GM21381 (cell line): ENCODE measurements at regions not wholly inside any gene's neighbourhood (a gene's known extent, or its start where the extent isn't known, plus 50 kb on each side); places are given as distances from the start of the nearest gene placed in this dataset.

Source experiments
- ATAC-seq: cut with Tn5 transposase; IDR thresholded peaks from one replicate; pipeline ENCODE4 v1.9.1; 2021; ENCODE audit warnings: mild to moderate bottlenecking, moderate library complexity; ENCODE audit not compliant: unreplicated experiment

DNA sequence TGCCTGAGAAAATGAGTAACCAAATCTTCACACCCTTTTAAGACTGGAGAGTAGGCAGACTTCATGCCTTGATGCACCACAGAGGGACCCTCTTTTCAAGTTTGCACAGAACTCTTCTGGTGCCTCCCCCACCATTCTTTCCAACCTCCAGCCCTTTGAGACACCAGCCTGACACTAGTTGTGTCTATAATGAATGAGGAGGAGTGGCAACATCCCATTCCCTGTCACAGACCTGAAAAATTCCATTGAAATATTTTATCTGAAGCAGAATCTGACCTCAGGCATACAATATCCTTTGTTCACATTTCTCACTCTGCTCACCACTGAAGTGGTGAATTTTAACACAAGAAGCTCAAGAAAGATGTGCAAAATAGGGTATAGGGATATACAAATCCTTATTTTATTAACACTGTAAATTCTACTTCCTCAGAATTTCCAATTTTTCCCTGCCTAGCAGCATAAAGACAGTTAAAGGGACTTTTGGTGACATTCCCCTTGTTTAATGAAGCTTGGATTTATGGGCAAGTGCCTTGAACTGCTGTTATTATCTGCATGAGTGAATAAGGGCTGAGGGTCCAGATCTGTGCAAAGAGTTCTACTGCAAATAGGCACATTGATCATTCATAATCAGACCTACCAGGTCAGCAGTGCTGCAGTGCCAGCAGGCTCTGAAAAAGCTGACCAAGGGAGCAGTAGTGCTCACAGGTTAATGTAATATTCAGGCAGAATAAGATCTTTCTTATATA is 149.9 kb upstream of the PAQR3 start:
- no peak for ATAC-seq

DNA sequence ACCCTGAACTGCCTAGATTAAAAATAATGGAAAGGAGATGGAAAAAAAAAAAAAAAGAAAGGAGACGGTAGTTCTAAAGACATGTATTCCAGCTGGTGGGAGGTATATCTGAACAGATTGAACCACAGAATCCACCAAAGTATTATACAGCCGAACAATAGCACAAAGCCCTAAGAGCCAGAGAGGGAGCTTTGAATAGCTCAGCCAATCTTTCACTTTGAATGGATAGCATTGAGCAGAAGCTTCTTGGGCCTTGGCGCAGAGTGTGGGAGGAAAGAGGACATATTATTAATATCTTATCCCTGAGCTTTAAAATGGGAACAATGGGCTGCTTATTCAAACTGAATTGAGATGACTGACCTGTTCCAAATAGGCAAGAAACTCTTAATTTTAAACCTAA is 147.8 kb upstream of the PAQR3 start:
- no peak for ATAC-seq

DNA sequence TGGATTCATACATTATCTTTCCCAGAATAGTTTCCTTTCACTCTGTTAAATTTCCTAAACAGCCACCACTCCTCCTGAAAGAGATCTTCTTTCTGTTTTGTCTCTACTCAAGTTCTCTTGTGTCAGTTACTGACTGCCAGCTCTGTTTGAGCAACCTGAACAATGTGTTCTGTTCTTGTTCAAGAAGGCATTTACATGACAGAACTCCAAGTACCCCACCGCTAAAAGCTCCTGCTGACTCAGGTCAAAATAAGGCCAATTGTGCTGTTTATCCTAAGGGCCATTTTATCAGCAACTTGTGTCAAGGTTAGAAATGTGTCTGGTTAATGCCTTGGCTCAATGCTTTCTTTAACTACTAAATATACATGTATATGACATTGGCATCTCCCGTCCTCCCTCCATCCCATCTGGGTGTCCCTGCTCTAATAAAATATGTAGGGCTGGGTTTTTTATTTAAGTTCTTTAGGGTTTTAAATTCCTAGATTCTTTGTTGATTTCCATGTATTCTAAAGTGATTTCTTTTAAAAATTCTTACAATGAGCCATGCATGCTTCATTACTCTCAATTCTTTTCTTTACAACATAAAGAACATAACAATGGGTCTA is 144.3 kb upstream of the PAQR3 start:
- ATAC-seq = no peak

DNA sequence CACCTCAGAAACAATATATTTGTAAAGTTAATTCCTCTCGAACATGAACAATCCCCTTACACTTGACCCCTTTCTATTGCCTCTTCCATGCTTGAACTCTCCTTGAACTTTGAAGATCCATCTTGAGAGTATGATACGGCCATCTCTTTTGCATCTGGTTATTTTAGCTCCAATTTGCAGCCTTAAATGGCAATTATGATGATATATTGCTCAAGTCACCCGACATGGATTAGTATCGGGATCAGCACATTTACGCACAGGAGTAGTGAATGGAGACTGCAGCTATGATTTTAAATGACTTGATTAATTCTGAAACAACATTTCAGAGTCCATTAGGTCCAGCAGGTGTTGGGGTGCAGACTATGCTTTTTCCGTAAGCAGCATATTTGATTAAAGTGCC is 143.8 kb upstream of the PAQR3 start:
- no peak for ATAC-seq

DNA sequence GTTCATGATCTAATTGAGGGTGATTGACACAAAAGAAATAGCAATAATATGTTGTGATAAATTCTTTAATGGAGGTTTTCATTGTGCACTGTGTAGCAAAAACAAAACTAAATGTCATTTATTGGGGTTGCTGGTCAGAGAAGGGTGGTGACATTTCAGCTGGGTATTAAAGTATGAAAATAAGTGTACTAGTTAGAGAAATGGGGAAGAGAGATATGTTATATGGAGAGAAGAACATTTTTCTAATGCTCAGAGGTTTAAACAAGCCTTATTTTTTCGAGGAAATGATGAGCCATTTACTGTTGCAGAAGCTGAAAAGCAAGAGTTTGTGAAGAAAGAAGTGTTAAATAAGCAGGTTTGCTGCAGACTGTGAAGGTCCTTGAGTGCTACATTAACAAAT is 142.7 kb upstream of the PAQR3 start:
- no peak for ATAC-seq

DNA sequence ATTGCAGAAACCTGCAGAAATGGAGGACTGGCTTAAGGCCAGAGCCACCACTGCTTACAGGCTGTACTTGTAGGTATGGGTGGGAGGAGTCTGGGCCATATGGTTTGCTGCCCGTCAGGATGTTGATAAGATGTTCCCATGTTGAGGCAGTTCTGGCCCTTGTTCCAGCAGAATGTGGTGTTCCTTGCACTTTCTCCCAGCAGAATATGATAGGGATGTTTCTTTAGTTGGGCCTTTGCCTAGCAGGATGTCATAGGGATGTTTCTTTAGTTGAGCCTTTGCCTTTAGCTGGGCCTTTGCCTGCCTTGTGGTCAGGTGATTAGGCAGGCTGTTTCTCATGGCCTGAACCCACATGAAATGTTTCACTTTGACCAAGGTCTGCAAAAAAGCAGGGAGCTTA is 139.1 kb upstream of the PAQR3 start:
- ATAC-seq = no peak

DNA sequence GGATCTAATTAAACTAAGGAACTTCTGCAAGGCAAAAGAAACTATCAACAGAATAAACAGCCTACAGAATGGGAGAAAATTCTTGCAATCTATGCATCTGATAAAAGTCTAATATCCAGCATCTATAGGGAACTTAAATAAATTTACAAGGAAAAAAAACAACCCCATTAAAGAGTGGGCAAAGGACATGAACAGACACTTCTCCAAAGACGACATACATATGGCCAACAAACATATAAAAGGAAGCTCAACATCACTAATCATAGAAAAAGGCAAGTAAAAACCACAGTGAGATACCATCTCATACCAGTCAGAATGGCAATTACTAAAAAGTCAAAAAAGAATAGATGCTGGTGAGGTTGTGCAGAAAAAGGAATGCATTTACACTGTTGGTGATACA is 134.8 kb upstream of the PAQR3 start:
- no peak for ATAC-seq

DNA sequence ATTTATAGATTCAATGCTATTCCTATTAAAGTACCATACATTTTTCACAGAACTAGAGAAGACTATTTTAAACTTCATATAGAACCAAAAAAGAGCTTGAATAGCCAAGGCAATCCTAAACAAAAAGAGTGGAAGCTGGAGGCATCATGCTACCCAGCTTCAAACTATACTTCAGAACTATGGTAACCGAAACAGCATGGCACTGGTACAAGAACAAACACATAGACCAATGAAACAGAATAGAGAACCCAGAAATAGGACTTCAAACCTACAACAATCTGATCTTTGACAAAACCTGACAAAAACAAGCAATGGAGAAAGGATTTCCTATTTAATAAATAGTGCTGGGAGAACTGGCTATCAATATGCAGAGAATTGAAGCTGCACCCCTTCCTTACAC is 134.2 kb upstream of the PAQR3 start:
- no peak for ATAC-seq

DNA sequence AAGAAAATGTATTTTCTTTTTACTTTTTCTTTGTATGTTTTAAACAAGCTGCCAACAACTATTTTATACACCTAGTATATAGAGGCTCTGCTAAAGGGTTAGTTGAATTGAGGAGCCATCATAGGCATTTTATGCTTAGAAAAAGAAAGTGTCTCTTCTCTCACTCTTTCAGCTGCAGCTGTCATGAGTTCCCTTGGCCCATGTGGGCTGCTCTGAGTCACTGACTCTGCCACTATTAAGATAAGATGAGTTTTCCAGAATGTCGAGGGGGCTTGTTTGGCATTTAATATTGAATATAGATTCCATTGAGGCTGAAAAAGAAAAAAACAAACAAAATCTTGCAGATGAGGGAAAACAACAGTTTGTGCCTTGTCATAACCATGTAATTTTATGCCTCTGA is 126.0 kb upstream of the PAQR3 start:
- ATAC-seq = no peak

DNA sequence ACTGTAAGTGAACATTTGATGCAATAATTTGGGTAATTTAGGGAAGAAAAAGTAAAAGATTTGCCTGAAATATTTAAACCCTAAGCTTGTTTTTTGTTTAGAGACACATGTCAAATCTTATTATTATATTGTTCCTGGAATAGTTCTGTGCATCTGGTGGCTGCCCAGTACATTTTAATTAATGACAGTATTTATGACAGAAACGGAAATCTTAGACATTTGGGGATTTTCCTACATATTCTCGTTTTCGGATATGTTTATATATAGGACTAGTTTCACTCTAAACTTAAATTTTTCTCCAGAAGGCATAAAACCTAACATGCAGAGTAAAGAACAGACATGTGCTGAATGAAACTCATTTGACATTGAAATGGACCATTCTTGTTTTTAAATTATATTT is 125.6 kb upstream of the PAQR3 start:
- ATAC-seq = no peak

DNA sequence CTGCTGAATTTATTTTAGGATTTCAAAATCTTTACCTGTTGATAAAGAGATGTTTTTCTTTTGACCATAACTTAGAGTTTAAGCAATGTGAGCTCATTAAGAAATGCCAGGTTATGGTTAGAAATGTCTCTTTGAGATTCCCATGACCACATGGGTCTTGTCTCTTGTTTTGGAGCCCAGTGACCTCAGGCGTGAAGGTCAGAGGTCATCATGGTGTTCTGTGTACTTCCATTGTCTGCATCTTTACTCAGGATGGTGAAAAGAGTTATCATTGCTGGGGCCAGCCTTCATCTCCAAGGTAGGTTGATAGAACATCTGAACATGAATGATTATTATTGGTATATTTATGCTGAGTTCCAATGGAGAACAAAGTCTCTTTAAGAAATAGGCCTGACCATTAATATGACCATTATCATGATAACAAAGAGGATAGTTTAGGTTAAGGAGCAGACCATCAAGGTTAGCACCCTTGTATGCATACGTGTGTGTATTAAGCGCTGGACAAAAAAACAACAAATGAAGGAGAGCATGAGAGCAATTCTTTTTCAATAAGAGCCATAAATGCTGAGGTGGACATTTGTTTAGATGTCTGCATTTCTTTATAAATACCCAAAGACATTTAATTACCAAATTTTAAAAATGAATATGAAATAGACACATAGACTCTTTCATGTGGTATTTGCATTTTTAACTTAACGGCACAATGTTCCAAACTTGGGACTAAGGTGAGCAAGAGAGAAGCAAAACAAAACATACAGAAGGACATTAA is 120.6 kb upstream of the PAQR3 start:
- ATAC-seq = no peak

DNA sequence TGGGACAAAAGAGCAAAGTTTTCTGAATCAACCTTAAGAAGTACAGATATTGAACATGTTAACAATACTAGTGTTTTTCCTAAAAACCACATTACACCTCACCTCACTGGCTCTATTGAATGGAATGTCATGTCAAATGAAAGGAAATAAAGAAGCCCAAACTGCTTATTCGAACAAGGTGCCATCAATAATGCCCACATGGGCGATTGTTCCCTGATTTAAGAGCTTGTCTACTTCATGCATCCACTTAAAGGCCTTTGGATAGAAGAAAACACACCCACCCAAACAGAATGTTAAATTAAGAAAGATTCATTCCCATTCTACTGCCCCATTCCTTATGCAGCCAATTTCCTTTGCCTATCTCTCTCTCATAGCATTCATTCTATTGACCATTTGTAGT is 118.5 kb upstream of the PAQR3 start:
- no peak for ATAC-seq

DNA sequence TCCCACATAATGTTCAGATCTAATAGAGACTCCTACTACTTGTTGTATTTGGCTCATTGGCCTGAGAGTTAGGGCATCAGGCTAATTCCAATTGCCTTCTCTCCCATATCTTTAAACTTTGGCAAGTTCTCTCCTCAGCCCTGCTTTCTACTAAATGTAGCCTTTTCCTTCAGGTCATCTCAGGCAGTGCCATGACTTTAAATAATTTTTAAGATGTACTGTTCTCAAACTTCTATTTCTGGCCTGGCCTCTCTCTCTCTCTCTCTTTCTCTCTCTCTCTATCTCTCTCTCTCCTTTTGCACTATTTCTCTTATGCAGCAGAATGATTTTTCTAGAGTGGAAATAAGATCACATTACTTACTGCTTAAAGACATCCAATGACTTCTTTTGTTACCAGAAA is 114.5 kb upstream of the PAQR3 start:
- ATAC-seq = no peak

DNA sequence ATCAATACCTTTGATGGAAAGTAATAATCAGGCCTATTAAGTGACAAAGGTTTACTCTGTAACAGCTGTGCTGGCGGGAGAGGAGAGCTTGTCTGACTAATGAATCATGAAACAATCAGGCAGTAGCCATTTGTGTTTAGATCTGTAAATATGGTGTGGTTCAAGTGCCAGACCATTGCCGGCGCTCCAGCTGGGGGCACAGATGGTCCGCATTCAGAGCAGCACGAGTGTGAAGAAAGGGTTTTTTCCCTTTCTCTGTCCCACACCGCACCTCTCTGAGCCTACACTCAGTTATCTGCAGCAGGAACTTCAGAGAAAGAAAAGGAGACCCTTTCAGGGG is 111.3 kb upstream of the PAQR3 start:
- no peak for ATAC-seq

DNA sequence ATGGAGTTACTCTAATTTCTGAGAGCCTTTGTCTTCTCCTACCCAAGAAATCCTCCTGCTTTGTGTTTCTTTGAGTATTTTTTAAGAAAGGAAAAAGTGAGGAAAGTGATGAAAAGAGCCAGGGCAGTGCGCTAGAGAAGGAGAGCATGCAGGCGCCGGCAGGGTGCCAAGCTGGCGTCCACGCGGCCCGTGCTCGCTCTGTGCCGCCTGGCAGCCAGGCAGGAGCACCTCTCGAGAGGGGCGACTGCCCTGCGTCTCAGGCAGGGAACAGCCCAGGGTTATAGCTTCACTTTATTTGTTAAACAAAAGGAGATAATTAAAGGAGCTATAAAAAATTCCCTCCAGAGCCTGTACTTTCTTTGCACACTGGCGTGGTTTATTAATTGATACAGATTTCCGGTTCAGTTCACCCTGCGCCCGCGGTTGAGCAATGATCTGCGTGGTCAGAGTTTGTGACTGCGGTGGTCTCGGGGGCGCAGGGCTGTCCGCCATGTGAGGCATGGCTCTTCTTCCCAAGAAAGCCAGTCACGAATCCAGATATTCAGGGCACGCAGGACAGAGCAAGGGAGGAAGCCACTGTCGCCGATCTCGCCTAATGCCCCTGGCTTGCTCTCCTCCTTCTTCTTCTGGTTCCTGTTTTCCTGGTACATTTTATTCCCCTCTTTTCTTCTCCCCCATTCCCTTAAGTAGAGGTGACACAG is 110.8 kb upstream of the PAQR3 start:
- ATAC-seq = no peak

DNA sequence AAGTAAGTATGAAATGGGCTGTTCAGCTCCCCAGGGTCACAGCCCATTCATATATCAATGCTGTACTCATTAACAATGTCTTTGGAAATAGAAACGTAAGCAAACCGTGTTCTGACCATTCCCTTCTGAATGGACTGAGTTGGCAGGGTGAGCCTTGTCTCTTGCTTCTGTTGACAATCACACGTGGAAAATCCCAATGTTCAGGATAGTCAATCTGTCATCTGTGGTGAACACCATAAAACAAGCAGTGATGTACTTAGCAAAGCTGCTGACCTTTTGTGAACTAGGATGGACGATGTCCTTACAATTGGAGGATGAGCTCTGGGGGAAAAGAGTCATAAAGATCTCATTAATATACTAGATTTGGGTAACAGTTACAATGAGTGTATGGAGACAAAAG is 109.6 kb upstream of the PAQR3 start:
- no peak for ATAC-seq

DNA sequence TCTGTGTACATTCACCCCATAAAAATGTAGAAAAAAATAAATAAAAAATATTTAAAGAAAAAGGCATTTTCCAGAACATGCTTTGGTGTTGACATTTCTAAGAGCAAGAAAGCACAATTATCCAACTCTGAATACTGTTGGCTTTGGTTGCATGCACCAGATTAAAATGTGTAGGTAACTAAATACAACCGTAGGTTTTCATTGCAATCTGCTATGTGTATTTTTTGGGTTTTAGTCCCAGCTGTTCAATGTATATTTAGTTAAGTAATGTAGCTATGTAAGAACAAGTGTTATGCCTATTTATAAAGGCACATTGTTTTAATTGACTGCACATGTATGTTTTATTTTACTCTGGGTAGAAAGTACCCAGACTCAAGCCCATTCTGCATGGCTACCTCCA is 108.1 kb upstream of the PAQR3 start:
- no peak for ATAC-seq

DNA sequence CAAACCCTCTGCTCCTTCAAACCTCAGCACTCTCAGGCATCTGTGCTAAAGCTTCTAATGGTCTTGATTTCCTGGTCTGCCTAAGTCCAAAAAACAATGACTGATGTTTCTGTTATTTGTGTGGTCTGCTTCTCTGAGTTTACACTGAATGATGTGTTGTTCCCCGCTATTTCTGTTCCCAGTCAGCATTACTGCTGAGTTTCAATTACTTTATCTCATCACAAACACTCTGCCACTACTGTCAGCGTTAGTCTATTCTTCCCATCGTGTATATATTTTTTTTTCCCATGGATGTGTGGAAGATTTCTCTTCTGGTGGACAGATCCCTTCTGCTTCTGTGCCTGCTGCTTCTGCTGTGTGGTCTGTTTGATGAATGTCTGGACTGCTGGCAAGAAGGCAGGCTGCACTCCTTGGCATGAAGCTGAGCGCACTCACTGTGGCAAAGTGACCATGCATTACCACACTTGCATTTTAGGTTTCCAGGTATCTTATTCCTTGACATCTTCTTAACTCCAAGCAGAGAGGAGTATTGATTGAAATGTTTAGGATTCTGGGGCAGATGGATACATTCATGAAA is 106.9 kb upstream of the PAQR3 start:
- ATAC-seq = no peak

DNA sequence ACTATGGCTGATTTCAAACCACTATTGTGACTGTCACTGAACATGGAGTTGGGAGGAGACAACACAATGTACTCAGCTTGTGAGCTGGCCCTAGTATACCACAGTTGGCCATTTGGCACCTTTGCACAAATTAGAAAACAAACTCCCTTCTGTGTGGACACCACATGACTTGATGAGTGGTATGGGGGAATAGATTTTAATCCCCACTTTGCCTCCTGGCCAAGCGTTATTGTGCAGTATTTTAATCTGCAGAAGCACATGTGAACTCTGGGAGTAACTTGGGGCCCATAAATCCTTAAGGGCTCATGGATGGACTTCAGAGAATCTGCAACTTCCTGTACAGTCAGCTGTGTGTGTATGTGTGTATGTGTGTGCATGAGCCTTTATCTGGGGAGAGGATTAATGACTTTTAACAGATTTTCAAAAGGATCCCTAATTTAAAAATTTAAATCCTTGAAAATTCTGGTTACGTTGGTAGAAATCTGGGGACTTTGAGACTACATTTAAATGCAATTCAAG is 105.0 kb upstream of the PAQR3 start:
- ATAC-seq = no peak

DNA sequence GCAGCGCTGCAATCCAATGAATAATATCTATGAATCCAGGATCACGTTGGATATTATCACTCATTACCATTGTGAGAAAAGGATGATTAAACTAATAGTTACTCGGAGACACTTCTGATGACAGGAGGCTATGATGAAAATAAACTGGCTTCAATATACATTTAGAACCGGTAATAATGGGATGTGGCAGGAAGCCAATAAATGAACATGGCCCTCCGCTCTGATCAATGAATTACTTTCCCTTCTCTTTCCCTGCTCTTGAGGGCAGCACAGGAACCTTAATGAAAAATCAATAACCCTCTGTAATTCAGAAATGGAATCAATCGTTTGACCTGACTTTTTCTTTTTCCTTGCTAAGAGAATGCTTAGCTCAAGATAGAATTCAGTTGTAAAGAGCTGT is 103.9 kb upstream of the PAQR3 start:
- ATAC-seq = no peak

DNA sequence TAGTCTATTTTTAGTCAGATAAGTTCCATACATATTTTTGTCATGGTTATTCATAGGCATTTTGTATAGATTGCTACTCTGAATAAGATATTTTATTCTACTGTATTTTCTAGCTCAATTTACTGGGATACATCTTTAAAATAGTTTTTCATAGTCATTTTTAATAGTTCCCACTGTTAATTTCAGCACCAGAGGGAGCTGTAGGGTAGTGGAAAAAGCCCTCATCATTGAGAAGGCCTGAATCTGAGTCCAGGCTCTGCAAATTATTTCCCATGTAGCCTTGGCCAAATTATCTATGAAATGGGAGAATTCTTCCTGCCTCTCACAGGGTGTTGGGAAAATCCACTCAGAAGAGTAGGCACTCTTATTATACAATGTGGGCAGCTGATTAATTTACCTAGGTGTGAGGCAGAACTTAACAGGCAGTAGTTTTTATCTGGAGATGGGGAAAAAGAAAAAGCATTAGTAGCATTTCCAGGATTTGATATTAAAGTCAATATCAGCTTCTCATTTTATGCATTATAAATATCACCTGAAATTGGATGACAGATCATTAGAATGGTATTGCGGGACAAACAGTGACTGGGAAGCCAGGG is 102.9 kb upstream of the PAQR3 start:
- ATAC-seq = no peak
